ENCODE measurements at regions not wholly inside any gene's neighbourhood (a gene's known extent, or its start where the extent isn't known, plus 50 kb on each side); places are given as distances from the start of the nearest gene placed in this dataset.

GRCh38 chr3:178483704-178484103 lies 52.5 kb upstream of the KCNMB2 start:
- peak; percentile 74 for DNase-seq

GRCh38 chr3:178485756-178486155 lies 50.5 kb upstream of the KCNMB2 start:
- DNase-seq: peak; percentile 87

All from fibroblast of skin of scalp (primary cell).